ENCODE measurements at regions not wholly inside any gene's neighbourhood (a gene's known extent, or its start where the extent isn't known, plus 50 kb on each side); places are given as distances from the start of the nearest gene placed in this dataset.

DNA sequence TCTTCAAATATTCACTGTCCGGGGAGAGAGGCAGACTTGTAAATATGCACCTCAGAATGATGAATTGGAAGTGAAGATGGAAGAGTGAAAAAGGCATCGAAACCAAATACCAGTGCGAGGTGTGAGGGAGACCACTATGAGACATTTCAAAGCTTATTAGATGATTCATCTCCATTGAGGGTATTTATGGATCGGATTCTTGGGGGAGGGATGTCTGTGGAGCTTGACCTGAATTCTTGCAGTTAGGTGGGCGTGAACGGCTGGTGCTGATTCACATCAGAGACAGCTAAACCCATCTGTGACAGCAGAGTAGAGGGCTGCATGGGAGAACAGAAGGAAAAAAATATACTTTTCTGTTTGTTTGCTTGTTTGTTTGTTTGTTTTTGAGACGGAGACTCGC, 677.2 kb downstream of the AACS start:
- TF ChIP-seq, protein P1, sequence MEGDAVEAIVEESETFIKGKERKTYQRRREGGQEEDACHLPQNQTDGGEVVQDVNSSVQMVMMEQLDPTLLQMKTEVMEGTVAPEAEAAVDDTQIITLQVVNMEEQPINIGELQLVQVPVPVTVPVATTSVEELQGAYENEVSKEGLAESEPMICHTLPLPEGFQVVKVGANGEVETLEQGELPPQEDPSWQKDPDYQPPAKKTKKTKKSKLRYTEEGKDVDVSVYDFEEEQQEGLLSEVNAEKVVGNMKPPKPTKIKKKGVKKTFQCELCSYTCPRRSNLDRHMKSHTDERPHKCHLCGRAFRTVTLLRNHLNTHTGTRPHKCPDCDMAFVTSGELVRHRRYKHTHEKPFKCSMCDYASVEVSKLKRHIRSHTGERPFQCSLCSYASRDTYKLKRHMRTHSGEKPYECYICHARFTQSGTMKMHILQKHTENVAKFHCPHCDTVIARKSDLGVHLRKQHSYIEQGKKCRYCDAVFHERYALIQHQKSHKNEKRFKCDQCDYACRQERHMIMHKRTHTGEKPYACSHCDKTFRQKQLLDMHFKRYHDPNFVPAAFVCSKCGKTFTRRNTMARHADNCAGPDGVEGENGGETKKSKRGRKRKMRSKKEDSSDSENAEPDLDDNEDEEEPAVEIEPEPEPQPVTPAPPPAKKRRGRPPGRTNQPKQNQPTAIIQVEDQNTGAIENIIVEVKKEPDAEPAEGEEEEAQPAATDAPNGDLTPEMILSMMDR (IDR thresholded peaks at IDR 0.05): no peak
- no peak for TF ChIP-seq POLR2A (IDR thresholded peaks at IDR 0.05)
